ENCODE measurements at regions not wholly inside any gene's neighbourhood (a gene's known extent, or its start where the extent isn't known, plus 50 kb on each side); places are given as distances from the start of the nearest gene placed in this dataset.
"Not testable (repeated sequence)": the region's sequence is repeated elsewhere in the genome, so short reads cannot be mapped to it uniquely, and the experiment has no call there.

DNA sequence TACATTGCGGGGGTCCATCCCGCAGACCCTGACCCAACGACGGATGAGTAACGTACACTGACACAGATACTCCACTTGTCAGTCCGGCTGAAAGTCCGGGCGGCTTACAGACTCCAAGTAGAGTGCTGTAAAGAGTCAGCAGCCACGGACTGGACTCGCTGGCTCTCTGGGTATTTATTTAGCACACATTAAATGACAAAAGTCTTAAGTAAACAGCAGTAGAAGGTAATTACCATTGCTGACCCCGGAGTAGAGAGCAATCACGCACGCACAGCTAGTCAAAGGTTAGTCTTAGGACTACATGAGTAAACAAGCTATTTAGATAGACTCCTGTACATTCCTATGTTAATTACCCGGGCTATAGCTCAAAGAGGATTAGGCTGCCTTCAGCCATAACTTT, 780.9 kb downstream of the RPS29 start:
- DNase-seq = no peak

DNA sequence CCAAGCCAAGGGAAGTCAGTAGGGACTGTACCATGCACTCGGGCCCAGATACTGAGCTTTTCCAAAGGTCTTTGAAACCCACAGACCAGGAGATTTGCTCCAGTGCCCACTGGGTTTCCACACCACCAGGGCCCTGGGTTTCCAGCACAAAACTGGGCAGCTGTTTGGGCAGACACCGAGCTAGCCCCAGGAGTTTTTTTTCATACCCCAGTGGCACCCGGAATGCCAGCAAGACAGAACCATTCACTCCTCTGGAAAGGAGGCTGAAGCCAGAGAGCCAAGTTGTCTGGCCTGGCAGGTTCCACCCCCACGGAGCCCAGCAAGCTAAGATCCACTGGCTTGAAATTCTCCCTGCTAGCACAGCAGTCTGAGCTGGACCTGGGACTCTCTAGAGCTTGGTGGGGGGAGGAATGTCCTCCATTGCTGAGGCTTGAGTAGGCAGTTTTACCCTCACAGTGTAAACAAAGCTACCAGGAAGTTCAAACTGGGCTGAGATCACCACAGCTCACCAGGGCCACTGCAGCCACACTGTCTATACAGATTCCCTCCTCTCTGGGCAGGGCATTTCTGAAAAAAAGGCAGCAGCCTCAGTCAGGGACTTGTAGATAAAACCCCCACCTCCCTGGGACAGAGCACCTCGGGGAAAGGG, 793.7 kb downstream of the RPS29 start:
- DNase-seq = no peak

DNA sequence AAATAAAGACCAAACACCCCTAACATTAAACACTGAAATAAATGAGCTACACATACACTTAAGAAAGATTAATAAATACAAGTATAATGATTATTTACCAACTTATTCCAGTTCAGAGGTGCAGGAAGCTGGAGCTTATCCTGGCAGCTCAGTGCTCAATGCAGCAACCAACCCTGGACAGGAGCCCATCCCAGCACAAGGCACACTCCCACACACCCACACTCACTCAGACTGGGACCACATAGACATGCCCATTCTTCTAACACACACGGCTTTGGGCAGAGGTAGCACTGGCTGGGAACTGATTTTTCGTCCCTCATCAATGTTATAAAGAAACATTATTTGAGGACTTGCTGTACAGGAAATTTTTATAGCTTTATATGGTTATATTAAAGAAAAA, 797.4 kb downstream of the RPS29 start:
- no peak for DNase-seq

DNA sequence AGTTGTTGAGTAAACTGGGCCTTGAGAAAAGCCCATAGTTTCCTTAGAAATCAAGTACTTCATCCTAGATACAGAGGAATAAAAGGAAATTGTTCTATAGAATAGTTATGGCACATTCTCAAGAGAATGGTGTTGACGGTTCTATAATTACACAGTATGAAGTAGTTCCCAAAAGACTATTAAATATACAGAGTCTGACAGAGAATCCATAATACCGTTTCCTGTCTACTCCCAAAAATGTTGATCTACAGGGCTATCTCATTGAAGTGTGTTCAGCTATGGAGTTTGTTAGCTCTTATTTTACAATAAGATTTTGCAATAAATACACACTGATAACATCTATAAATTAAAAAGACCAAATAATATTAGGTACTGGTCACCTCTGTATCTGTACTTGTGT, 799.7 kb downstream of the RPS29 start:
- no peak for DNase-seq

DNA sequence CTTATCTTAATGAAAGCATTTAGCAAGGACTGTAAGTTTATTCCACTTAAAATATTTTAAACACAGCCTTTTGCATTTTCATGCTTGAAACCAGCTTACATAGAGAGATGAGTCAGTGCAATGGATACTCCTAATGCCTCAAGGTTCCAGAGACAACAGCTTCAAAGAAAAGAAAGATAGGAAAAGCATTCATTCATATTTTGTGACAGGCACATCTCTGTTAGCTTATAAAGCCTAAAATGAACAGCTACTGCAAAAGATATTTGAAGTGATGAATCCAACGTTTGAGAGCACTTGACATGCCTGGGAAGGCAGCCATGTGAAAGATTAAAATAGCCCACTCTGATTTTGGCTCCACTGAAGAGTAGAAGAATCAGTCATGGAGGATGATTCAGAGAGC, 814.5 kb downstream of the RPS29 start:
- DNase-seq = no peak

DNA sequence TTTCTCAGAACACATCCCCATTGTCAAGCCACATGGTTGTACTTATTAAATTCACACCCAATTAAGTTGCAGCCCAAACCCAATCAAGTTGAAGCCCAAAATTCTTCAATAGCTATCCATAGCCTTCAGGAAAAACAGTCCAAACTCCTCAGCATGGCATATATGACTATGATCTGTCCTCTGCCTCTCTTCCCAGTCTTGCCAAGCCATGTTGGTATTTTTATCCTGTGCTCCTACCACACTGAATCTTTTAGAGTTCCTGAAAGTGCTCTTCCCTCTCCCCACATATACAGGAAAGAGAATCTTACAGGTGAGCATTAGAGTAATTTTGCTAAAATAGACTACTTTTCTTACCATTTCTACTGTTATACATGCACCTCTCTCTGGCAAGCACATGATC, 834.9 kb downstream of the RPS29 start:
- no peak for DNase-seq

DNA sequence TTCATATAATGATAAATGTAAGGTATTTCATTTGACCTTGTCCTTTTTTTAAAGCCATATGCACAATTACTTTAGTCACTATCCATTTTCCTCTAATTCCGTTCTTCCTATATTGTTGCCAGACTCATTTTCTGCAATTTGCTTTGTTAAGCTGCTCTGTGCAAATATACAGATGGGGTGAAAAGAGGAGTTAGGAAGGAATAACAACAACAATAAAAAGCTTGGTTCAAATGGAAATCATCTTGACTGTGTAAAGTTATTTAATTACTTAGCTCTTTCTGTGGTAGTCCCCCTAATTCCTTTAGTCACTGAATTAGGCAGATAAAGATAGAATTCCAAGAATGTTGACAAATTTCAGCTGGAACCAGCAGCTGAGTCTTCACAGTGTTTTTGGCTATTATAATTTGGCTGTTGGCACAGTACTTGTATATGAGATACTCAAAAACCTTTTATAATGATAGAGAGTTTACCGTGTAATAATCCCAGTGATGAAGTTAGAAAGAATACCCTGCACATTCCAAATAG, 838.0 kb downstream of the RPS29 start:
- DNase-seq = no peak

DNA sequence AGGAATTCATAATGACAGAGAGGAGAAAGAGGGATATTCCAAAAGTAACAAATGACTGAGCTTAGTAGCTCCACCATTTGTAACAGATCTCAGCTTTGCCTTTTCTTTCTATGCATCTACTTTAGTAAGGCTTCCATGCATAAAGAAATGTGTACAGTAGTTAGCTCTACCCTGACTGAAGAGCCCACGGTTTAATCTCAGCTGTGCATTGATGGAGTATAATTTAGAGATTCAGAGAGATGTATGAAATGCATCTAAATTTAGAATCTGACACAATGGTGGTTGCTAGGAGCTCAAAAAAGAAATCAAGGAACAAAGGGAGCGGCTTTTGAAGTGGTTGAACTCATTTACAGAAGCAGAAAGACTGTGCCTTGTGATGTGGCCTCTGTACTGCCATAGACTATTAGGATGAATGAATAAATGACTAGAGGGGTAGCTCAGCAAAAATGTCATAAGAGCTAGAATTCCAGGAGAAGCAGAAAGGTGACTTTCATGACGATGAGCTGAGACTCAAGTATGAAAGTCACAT, 838.6 kb downstream of the RPS29 start:
- no peak for DNase-seq

DNA sequence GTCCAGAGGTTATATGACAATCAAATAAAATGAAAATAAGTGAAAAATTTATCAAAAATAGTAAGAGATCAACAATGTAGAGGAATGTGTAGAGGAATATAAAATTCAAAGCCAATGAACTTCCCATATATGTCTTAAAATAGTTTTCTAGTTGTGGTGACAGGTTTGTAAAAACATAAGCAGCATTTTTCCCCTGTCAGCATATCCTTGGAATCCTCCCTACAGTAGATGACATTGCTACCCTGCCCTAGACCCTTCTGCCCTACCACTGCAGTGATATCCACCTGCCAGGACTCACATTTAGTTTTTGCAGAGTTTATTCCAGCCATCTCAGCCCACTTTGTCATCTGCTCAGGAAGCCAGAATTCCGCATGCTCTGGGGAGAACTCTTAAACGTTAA, 842.0 kb downstream of the RPS29 start:
- DNase-seq = no peak

DNA sequence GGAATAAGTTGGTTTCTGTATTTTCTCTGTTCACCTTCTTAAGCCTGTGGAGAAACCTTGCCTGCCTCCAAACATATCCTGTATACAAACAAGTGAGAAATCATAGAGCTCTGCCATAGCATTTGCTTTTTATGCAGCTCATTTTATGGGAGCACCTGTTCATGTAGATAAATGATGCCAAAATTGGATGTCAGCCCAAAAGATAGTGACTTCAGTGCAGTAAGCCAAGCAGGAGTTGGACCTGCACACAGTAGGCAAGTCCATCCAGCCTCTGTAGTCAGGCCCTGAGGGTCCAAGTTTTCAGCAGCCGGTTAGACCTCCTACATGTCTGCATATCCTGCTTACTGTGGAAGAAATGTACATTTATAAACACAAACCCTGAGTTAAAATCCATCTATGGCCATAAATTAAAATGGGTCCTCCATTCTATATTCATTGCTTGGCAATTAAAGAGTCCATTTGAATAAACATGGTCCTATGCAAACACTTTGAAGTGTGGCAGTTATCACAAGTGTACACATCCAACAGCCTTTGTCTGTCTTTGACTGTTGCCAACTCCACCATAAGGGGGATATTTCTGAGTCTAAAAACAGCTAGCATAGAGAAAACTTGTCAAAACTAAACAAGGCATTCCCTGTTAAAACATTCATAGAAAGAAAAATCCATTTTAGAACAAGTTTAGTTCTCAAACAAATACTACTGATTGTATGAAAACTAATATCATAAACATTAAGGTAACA, 847.8 kb downstream of the RPS29 start:
- DNase-seq = no peak

DNA sequence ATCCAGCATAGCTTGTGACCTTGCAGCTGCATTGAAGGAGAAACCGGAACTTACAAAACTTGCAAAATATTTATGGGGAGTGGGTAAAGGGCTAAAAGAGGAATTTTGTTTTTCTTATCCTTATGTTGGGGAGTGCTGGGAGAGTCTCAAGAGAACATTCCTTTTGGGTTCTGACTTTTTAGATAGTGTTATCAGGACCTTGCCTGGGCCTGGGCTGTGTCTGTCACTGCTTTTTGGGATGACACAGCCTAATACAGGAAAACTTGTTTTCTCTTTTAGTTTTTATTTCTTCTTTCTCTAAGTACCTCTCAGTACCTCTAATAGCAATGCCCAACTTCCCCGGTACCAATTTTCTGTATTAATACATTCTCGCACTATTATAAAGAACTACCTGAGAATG, 850.6 kb downstream of the RPS29 start:
- DNase-seq = no peak

DNA sequence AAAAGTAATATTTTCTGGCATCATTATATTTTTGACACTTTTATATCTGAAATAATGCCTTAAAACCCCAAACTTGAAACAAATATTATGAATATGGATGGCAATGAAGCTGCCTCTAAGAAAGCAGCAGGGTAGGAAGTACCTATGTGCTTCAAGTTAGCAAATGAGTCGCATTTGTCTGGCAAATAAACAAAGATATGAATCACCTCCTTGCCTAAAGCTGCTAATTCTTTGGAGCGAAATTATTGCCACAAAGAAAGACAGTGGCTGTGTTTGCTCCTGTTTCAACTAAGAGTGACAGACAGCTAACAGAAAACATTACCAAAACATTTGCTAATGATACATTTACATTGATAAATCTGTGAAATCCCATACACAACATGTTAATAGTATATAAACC, 854.9 kb downstream of the RPS29 start:
- no peak for DNase-seq

DNA sequence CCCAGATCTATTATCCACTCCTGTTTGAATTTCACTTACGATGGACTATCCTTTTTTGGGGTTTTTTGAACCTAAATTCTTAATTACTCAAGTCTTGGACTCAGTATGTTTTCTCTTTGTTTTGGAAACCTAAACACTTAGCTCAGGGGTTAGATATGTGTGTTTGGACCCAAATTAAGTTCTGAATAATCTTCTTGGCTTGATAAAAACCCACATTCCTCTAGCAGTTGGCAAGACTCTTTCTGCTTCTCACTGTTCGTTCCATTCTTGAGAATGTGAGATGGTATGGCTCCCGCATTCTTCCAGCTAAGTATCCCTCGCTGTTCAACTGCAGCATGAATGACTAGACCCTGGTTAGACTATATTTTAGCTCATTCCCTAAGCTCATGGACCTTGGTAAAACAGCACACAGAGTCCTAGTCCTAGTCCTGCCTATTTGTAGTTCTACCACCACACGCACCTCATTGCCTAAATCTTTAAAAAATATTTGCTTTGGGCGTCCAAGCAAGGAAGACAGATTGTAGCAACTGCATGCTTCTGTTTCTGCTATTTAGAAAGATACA, 860.0 kb downstream of the RPS29 start:
- DNase-seq = no peak

DNA sequence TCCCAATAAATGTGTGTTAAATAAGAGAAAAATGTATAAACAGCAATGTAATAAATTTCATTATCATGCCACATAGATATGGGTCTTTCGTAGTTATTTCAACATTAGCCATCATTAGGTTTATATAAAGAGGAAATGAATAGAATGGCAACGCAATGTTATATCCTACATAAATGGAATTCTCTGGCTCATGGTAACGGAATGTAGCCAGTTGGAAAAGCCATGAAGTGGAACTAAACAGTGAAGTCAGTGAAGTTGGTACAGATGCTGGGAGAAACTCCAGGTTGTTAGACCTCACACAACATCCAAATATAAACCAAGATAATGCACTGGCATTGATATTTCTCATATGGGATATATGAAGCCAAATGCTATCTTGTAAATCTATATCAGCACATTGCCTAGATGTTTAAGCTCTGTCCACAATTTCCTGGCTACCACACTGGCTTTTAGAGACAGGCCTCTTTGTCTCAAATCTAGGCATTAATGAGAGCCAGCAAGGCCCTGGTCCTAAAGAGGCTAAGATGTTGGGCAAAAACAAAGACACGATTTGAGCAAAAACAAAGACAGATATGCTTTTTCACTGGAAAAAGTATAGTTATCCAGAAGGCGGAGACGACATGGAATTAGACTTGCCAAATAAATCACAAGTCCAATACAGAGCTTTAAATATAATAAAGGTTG, 861.0 kb downstream of the RPS29 start:
- no peak for DNase-seq

DNA sequence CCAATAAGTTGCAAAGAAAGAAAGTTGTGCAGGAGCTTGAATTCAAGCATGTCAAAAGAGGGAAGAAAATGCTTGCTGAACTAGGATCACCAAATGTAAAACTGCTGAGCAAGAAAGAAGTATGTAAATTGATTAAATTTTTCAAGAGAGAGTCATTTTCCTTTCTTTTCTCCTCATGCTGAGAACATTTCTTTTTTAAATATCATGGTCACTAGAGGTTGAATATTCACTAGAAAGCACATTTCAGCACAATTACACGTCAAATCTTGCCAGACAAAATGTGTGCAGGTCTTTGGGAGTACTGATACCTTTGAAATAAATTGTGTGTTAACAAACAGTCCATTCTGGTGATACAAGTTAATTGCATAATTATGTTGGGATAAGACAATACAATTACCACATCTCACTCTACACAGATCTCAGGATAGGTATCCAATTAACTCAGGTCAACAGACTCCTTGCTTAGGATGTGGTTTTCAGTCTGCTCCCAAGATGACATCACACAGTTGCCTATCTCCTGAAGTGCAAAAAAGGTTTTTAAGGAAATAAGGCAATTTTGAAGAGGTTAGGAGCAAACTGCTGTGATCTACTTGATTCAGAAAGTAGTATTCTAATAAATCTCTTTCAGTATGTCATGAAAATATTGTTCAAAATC, 862.2 kb downstream of the RPS29 start:
- no peak for DNase-seq

DNA sequence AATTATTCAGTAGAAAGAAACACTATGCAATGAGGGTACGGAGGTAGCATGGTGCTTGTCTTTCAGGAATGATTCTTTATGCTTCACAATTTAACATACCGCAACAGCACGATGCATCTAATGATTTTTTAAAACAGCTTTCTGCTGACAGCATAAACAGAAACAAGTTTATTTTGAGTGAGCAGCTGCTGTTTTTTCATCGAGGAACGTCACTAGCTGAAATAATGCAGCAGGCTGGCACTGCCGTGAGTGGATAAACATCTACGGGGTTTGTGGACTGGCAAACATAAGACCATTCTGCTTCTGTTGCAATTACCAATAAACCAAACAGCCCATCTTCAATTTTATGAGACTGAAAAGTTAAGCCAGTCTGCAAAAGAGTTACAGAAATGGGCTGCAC, 871.8 kb downstream of the RPS29 start:
- no peak for DNase-seq

DNA sequence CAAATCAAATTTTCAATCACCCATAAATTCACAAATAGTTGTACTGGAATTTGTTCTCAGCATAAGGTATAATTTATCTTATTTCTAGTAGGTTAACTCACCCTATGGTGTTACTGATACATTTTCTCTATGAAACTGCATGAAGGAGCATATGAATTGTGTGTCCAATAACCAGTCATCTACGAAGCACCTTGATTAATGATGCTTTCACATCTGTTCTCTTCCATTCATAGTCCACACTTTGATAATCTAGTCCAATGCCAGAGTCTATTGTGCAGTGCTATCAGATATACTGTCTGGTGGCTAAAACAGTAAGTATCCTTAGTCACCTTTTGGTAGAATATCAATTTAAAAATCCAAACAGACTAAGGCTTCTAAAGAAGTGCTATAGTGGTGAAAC, 876.0 kb downstream of the RPS29 start:
- DNase-seq = no peak

DNA sequence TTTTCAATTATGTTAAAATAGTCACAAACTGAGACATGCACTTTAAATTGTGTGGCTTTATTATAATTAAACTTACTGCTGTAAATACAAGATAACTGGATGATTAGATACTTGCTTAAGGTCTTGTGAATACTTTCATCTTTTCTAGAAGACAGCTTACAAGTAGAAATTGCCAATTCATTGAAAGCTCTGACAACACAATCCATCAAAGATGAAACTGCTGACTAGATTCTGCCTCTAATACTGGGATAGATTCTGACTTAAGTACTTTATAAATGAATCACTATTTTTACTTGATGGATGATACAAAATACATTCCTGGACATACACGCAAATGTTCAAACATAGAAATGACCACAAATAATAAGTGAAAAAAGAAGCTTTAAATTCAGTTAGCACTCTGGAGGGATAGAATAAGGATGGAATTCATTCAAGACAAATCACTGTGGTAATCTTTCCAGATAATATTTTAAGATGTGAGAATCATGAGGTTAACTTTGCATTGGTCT, 876.8 kb downstream of the RPS29 start:
- no peak for DNase-seq

DNA sequence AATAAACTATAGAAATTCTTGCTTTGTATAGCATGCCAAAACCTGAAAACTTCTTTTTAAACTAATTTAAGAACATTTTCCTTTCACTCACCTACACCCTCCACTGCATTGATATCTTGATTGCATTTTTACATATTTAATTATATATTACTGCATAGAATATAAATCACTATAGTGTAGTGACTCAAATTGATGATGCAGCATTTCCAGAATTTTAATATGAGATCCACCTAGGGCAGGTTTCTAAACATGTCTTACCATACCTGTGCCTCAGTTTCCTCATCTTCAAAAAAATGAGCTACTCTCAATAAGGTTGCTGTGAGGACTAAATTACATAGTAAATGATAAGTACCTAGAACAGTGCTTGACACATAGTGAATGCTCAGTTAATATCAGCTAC, 881.5 kb downstream of the RPS29 start:
- no peak for DNase-seq

DNA sequence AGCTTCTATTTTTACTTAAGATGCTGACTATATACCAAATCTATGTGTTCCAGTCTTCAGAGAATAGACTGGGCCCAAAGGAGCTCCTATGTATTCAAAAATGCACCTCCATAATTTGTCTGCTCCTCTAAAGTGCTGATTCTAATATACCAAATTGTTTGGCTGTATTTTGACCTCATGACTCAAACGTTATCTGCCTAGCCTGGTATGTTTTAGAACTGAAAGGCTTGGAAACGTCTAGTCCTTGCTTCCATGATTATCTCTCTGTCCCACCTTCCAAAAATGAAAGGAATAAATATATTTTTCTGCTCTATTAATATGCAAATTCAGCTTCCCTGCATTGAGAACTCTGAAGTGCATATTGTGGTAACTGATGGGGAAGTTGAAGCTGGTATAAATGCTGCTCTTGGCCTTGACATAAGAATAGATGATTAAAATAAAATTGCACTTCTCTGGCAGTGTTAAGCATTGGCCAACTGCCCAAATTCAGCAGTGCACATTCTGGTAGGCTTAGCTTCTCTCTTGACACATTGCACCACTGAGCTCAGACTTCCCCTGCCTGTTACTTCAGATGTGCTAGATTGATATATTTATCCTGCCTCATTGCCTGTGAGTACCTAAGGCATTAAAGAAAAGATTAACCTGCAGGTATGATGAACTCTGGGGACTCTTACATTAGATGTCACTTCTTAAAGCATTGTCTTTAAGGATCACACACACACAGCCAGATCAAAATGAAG, 882.3 kb downstream of the RPS29 start:
- DNase-seq = no peak

DNA sequence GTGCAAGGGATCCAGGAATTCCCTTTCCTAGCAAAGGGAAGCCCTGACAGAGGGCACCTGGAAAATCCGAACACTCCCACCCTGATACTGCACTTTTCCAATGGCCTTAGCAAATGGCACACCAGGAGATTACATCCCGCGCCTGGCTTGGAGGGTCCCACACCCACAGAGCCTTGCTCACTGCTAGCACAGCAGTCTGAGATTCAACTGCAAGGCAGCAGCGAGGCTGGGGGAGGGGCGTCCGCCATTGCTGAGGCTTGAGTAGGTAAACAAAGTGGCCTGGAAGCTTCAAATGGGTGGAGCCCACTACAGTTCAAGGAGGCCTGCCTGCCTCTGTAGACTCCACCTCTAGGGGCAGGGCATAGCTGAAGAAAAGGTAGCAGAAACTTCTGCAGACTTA, 888.8 kb downstream of the RPS29 start:
- not testable (repeated sequence) for DNase-seq

DNA sequence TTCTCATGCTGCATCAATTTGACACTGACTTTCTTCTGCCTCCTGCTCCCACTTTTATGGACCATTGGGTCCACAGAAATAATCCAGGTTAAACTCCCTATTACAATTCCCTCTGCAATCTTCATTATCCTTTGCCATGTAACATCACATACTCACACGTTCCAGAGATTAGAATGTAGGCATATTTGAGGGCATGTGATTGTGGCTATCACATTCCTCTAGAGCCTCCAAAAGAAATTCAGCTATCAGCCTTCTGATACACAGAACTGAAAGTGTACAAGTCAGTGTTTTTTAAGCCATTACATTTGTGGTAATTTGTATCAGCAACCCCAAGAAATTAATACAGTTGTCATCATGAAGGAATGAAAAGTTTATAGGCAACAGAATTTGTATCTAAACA, 892.4 kb downstream of the RPS29 start:
- no peak for DNase-seq

All from NCI-H2171 (cell line).